GM18499 (cell line): ENCODE measurements at regions not wholly inside any gene's neighbourhood (a gene's known extent, or its start where the extent isn't known, plus 50 kb on each side); places are given as distances from the start of the nearest gene placed in this dataset.
"Not testable (repeated sequence)": the region's sequence is repeated elsewhere in the genome, so short reads cannot be mapped to it uniquely, and the experiment has no call there.

Source experiments
- ATAC-seq: cut with Tn5 transposase; IDR thresholded peaks from one replicate; pipeline ENCODE4 v1.9.1; 2021; ENCODE audit warnings: moderate number of reproducible peaks; ENCODE audit not compliant: insufficient read depth, unreplicated experiment

DNA sequence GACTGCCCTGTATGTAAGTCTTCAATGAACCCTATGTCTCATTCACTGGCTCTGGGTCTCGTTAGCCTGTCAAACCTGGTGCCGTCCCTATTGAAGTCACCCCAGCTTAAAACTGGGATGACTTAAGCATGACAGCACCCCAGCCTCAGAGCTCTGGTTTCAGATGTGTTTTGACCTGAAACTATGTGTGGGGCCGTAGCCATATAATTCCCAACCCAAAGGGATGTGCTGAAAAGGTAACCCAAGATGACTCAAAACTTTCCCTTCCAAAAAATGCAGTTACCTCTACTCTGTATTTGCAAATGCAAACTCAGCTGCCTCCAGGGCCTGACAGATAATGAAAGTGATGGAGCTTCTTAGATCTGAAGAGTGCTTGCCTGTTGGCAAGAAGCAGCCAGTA is 478.3 kb upstream of the ERCC4 start:
- no peak for ATAC-seq

DNA sequence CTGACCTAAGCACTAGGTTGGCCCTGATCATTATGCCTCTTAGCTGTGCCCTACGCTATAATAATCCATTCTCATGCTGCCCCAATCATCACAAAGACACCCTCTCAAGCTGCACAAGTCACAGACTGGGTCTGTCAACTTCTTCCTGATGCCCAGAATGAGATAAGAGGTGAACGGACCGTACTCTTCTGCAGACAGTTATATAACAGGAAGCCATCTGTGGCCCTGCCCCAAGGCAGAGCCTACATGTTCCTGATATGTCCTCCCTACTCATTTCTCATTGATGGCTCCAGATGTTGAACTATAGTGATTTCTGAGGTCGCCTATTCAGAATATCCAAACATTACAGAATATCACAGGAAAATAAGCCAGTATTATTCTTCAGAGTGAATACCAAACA is 471.6 kb upstream of the ERCC4 start:
- ATAC-seq: no peak

DNA sequence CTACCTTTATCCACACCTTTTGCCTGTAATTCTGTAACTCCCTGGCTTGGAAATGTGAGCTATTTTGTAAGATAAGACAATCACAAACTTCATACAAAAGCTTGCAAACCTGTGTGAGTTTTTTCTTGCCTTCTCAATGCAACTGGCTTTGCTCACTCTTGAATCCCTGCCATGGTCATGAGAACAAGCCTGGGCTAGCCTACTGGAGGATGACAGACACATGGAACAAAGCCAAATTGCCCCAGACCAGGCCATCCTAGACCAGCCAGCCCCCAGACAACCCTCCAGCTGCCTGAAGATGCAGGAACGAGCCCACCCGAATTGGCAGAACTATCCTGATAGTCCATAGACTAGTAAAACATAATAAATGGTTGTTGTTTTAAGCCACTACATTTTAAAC is 466.6 kb upstream of the ERCC4 start:
- ATAC-seq: no peak

DNA sequence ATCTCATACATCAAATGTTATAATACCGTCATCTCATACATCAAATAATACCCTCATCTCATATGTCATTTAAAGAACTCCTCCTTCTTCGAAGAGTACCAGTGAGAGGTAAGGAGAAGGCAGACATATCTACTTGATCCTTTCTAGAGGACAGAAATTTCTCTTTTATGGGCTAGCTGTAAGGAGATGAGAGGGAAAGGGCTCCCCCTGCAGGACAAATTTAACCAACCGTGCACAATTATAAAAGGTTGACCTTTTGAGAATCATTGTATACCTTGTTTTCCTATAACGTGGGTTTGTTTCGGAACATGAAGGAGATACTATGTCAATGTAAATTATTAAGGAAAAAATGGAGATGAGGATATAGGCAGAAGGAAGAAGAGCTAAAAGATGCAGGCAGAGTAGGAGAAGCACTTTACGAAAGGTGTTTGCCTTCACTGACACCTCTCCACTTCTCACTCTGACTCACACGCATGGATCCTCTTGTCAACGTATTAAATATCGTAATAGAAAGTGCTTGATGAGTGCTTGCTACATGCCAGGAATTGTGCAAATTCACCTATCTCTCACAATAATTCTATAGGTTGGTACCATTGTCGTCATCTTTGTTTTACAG is 465.9 kb upstream of the ERCC4 start:
- ATAC-seq: no peak

DNA sequence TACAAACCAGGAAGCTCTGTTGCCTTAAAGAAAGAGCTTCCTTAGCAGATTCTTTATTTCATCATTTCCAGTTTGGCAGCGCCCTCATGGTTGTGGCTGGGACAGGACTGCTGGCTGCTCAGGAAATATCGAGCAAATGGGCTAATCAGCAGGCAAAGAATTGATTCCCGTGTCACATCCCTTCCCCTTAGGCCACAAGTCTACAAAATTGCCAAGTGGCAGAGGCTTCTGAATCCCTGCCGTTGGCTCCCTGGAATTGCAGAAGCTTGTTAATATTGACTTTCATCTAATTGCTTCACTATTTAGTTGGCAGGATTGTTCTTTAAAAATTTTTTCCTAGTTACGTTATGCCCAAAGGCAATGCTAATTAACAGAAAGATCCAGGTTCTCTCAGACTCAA is 456.3 kb upstream of the ERCC4 start:
- ATAC-seq: no peak

DNA sequence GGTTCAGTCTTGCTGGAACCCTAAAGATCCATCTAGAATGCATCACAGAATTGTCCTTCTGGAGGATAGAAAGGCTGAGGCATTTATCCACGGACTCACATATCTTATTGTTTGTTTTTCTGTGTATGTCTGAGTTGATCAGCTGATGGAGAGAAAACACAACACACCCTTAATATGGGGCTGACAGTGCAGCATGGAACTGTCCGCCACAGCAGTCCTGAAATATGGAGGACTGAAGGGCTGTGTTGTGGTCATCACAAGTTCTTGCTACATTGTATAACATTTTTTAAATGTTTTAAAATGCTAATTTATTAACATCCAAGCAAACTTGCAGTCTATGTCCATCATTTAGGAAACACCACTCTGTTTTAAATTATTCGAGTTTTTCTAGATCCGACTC is 448.9 kb upstream of the ERCC4 start:
- no peak for ATAC-seq

DNA sequence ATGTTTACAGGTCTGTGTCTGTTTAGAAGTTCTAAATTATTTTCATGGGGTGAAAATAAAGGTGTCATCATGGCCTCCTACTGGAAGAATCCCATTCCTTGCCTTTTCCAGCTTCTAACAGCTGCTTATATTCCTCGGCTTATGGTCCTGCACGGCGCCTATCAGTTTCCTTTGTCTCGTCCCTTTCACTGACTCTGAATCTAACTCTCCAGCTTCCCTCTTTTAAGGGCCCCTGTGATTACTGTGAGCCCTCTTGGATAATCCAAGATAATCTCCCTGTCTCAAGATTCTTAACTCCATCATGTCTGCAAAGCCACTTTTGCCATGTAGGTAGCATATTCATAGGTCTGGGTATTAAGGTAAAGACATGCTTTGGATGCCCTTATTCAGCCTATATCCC is 441.0 kb upstream of the ERCC4 start:
- ATAC-seq: no peak

DNA sequence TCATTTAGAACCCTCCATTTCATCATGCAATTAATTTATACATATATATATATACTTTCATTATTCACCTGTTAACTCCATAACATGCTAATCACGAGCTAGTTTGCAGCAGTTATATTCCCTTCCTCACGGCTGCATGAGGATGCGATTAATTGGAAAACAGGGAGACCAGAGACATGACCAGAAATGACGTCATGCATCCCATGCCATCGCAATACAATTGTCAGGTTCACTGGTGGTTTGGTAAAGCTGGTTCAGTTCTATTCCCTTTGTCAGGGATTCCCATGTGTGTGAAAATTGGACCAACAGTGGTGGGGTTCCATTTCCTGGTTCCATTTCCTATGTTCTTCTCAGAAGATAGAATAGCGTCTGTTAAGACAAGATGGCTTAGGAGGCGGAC is 440.4 kb upstream of the ERCC4 start:
- no peak for ATAC-seq

DNA sequence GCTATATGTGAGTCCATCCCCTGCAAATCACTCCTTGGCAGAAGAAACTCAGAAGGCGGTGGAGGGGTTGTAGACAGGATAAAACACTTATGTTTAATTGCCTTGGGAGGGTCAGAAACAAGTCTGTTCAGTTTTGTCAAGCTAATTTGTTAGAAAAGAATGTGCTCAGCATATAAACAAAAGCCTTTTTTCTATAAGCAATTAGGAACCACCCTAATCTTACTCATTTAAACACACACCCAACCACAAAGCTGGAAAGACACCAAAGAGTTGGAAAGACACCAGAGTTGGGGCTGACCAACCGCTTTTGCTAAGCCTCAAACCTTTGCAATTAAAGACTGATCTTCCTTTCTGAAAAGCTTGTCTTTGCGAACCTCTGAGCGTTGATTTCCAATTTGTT is 439.2 kb upstream of the ERCC4 start:
- ATAC-seq: no peak

DNA sequence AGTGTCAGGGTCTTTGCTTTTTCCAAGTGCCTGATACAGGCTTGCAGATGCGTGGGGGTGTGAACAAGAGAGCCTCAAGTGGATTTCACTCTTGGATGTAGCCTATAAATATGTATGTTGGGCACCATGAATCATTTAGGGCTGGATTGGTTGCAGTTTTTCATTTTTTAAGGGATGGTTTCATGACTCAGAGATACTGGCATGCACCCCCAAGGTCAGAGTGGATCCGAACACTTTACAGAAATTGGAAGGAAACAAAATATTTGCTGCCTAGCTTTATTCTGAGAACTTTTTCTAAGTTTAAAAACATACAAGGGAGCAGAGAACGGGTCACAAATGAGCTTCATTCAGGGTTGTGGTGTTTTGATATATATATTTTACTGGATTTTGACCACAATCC is 436.8 kb upstream of the ERCC4 start:
- ATAC-seq: no peak

DNA sequence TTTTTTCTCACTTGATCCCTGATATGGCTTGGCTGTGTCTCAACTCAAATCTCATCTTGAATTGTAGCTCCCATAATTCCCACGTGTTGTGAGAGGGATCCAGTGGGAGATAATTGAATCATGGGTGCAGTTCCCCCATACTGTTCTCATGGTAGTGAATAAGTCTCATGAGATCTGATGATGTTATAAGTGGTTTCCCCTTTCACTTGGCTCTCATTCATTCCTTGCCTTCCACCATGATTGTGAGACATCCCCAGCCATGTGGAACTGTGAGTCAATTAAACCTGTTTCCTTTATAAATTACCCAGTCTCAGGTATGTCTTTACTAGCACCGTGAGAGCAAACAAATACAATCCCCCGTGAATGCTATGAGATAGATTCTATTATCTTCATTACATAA is 430.5 kb upstream of the ERCC4 start:
- ATAC-seq: not testable (repeated sequence)

DNA sequence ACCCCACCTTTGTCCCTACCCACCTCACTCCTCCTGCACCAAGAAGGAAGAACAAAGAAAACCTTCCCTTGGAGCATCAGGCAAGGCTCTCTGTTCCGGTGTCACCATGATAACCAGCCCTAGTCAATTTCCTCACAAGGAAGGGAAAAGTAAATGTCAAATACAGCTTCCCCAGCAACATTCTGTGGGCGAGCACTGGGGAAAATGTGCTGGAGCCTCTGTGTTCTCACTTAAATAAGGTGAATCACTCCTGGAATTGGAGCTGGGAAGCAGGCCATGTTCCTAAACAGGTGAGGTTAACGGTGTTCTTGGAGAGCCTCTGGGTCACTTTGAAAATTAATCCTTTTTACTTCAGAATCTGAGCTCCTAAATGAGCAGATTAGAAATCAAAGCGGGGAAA is 427.9 kb upstream of the ERCC4 start:
- ATAC-seq: no peak

DNA sequence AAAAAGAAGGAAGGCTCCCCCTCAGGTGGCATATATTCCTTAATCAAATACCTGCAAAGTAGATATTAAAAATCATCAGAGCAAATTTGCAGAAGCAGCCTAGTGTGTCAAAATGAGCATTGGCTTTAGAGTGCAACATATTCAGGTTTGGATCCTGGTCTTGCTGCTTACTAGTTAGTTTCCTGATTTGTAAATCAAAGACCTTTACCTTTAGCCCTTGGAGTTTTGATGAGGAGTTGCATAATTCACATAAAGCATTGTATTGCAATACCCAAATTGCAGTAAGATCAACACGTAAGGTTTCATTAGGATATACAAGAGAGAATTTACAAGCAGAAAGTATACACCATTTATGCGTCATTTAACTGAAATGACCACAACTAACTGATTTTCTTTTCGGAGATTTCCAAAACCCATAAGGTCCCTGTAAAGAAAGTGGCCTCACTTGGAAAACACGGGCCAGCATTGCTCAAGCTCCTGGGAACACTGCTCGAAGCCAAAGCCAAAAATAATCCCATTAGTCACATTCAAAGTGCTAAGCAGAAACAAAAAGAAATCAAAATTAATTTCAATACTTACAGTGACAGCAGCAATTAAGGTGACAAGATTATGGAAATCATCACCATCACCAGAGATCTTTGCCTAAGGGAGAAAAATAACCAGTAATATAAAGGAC is 415.9 kb upstream of the ERCC4 start:
- no peak for ATAC-seq

DNA sequence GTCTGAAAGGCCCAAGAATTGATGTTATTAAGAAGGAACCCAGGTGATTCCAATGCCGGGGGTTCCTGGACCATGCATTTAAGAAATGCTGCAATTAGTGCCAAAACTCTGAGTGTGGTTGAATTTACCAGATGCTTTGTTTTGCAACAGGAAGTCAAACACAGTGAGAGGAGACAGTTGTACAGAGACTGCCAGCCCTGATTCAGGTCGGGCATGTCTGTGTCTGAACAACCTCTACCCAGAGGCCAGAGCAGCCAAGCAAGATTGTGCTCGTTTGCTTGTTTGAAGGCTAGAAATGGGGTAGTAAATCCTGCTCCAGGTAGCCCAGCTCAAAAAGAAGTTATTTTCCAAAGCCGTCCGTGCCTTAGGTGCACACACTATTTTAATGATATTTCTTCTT is 412.4 kb upstream of the ERCC4 start:
- no peak for ATAC-seq

DNA sequence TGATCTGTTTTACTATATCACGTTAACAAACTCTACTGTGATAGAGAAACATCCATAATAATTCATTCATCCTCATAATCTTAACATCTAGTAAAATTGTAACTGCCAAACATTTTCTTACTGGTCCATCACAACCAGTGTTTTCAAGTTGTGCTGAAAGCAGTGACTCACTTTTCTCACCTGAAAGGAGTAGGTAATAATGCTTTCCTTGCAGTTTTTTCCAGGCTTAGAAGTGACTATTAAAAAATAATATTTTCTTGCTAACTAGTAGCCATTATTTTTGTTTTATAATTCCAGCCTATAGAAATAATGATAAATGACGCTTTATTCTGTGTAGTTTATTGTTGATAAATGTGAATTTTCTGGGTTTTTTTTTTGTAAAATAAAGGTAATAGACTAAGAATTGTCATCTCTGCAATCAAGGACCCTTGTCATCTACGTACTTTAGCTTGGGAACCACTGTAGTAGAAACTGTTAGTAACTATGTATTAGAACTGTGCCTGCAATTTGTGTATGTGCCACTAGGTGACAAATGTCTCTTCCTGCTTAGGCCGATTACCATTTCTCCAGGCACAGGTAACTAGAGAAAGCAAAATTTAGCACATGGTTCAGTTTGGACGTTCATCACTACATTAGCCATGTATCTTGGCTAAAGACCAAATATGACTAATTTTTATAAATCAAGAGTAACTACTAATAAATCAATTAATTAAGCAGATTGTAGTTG is 409.4 kb upstream of the ERCC4 start:
- ATAC-seq: no peak

DNA sequence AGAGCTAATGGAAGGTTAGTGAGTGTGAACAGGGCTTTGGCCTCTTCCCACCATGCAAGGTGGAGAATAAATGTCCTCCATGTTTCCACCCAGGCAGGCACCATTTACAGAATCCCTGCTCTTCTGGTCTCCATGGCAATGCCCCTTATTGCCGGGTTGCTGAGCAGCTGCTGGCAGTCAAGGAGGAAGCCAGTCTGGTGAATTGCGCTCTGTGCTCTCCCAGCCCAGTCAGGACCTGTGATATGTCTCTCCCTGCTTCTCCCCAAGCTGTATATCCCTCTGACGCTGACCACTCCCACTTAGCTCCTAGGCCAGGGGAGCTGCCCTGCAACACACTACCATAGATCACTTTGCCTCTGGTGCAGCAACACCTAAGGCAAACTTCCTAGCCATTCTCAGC is 402.1 kb upstream of the ERCC4 start:
- ATAC-seq: no peak

DNA sequence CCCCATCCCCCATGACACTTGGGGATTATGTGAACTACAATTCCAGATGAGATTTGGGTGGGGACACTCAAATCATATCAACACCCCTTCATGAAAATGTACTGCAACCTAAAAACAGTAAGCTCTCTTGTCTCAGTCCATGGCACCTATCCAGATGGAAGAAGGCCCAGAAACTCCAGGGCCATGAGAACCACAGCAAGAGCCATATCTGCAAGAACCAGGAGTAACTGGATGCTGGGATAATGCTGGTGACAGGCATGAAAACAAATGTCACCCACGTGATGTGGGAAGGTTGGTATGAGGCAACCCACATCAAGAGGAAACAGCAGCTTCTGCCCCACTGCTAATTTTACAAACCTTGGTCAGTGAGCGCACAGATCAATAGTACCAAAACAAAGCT is 400.1 kb upstream of the ERCC4 start:
- ATAC-seq: no peak

DNA sequence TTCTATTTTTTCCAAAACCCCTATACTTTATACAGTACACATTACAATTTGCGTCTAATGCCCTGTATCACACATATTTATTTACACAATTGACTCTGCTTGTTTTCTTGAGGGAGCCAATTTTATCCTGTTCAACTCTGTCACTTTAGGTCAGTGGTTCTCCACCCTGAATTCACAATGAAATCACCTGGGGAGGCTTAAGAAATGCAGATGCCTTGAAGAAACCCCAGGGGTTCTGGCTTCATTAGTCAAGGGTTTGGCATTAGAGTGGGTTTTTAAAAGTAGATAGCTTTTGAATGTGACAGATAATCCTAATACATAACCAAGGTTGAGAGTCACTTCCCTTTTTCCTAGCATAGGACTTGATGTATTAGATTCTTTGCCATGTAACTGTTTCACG is 398.6 kb upstream of the ERCC4 start:
- ATAC-seq: no peak

DNA sequence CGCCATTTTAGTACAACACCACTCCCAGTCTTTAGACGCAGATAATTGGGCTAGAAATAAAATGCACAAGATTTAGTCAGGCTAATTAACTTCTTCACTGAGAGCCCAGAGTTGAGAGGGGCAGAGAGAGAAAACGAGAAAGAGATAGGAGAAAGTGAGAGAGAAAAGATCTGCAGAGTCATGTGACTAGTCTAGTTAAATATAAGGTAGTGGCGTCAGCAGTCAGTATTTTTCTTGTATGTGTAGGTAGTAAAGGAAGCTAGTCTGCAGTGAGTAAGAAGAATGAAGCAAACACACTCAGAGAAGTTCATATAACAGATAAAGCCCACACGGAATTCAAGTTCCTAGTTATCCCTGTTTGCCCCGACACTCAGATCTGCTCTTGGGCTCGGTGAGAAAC is 392.6 kb upstream of the ERCC4 start:
- ATAC-seq: no peak

DNA sequence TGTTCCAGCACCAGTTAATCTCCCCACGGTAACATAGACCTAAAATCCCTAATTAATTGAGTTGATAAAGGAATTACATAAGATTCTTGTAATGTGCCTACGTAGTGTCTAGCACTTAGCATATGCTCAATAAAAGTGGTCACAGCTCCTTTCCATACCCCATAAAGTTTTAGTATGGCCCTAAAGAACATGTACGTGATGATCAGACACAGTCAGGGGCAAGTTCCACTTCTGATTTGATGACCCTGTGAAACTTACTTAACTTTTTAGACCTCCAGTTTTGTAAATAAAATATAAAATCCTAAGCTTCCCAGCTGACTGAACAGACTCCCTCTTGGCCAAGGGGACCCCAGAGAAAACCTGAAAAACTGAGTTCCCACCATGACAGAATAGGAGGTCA is 391.3 kb upstream of the ERCC4 start:
- ATAC-seq: no peak

DNA sequence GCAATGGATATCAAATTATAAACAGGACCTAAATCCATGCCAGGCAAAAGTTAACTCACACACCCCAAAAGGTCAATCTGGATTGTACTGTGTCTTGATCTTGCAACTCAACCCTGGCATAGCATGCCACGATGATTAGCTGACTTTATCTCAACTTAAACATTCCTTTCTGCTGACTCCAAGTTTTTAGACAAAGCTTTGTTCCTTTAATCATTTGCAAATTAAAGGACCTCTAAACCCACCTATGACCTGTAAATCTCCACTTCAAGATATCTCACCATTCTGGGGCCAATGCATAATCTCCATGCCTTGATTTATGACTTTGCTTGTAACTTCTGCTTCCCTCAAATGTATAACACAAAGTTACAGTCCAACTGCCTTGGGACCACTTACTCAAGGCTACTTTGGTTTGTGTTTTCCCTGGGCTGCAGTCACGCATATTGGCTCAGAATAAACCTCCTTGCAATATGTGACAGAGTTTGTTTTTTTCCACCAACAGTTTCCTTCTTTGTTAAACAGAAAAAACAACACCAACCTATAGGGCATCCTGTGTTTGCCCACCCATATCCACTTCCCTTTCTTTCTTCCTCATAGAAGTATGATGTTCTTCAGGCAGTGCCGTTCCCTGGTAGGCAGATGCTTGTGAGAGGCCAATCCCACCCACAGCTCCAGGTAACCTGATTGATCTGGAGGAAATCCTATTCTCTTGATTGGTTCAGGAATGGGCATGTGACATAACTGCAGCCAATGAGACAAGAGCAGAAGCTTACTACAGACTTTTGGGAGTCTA is 390.6 kb upstream of the ERCC4 start:
- ATAC-seq: no peak
